Uterus (tissue), 2 donors: ENCODE measurements at regions not wholly inside any gene's neighbourhood (a gene's known extent, or its start where the extent isn't known, plus 50 kb on each side); places are given as distances from the start of the nearest gene placed in this dataset.

Experiments used
- POLR2A ChIP-seq, 2 donors: fragments of 450-650 bp; IDR thresholded peaks; one replicate each; pipeline ENCODE4 v1.6.1; 2016; ENCODE audit warnings: antibody characterized with exemption in 2 of 2, mild to moderate bottlenecking in 1 of 2, moderate library complexity in 1 of 2
- TF ChIP-seq, protein P1 (sequence below), 4 experiments: fragments of 200-600 bp in 2 of 4; fragments of 450-650 bp in 2 of 4; sonication (generic) in 2 of 4; IDR thresholded peaks; one replicate each; pipeline ENCODE4 v1.5.1; 2016 to 2019; ENCODE audit warnings: antibody characterized with exemption in 4 of 4, mild to moderate bottlenecking in 2 of 4, moderate library complexity in 1 of 4

- TF ChIP-seq, protein P1, sequence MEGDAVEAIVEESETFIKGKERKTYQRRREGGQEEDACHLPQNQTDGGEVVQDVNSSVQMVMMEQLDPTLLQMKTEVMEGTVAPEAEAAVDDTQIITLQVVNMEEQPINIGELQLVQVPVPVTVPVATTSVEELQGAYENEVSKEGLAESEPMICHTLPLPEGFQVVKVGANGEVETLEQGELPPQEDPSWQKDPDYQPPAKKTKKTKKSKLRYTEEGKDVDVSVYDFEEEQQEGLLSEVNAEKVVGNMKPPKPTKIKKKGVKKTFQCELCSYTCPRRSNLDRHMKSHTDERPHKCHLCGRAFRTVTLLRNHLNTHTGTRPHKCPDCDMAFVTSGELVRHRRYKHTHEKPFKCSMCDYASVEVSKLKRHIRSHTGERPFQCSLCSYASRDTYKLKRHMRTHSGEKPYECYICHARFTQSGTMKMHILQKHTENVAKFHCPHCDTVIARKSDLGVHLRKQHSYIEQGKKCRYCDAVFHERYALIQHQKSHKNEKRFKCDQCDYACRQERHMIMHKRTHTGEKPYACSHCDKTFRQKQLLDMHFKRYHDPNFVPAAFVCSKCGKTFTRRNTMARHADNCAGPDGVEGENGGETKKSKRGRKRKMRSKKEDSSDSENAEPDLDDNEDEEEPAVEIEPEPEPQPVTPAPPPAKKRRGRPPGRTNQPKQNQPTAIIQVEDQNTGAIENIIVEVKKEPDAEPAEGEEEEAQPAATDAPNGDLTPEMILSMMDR (IDR thresholded peaks at IDR 0.05) = no peak
- no peak for TF ChIP-seq POLR2A (IDR thresholded peaks at IDR 0.05)
These were observed 1169.0 kb downstream of the REEP3 start for GRCh38 chr10:64690194-64690593.
